ENCODE measurements at regions not wholly inside any gene's neighbourhood (a gene's known extent, or its start where the extent isn't known, plus 50 kb on each side); places are given as distances from the start of the nearest gene placed in this dataset.

DNA sequence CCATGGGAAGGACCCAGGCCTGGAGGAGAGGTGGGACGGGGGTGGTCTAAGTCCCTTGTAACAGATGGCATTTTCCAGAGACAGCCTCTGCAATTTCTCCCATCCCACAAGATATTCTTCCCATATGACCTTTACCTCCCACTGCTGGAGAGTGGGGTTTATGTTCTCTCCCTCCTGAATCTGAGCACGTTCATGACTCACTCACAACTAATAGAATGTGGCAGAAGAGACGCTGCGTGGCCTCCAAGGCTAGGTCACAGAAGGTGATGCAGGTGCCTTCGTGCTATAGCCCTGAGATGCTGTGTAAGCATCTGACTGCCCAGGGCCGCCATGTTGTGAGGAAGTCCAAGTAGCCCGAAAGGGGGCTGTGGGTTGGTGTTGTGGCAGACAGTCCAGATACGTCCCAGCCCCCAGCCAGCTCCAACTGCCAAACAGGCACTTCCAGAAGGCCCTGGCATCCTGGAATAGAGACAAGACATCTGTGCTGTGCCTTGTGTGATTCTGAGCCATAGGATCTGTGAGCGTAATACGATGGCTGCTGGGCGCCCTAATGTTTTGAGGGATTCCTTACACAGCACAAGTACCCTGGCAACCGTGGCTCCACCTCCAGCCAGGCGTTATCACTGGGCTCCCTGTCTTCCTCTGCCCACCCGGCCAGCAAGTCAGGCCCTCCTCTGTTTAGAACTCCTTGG is 56.1 kb upstream of the NCOR2 start:
- H2BK20ac ChIP-seq (ENCODE audit: low read depth, low read length, poor library complexity, severe bottlenecking): no peak overlapping the region
- no peak overlapping the region for H2BK120ac ChIP-seq (ENCODE audit: low read depth, low read length, poor library complexity, severe bottlenecking)
- H2AFZ ChIP-seq (ENCODE audit: low read length): no peak overlapping the region
- peaks cover 0 to 9% of the 10 kb centered on the region in 2 experiments; a peak in 2 of 5 replicates for H3K9me3 Mint-ChIP-seq
- H3K4me1 ChIP-seq (ENCODE audit: insufficient read depth, low read length): no peaks in the 10 kb centered on the region
- H3K9ac ChIP-seq (ENCODE audit: extremely low read depth, insufficient read length, low read length): no peak overlapping the region
- no peaks in the 10 kb centered on the region for H3K9me3 ChIP-seq (ENCODE audit: control insufficient read depth, low read depth, low read length)
- H3K23me2 ChIP-seq (ENCODE audit: insufficient read length, low read depth, low read length, poor library complexity, severe bottlenecking): no peaks in the 10 kb centered on the region
- H3K4me1 Mint-ChIP-seq: peaks cover 14 to 19% of the 10 kb centered on the region in 2 experiments
- H2BK15ac ChIP-seq (ENCODE audit: low read depth, low read length): no peak overlapping the region
- H4K8ac ChIP-seq (replicated peaks; ENCODE audit: insufficient read length, low read depth, low read length): no peak overlapping the region
- no peak for DNase-seq
- no peak overlapping the region for H3K4me3 Mint-ChIP-seq
- no peak overlapping the region for H3K27ac ChIP-seq (ENCODE audit: insufficient read length, low read depth, low read length)
- H3K79me2 ChIP-seq (ENCODE audit: insufficient read depth, low read length): no peaks in the 10 kb centered on the region
- H2BK12ac ChIP-seq (ENCODE audit: insufficient read length, low read depth, low read length): no peak overlapping the region
- no peak overlapping the region for H2BK5ac ChIP-seq (ENCODE audit: insufficient read length, low read length)
- no peak overlapping the region for H3K4me2 ChIP-seq (ENCODE audit: insufficient read depth, insufficient read length, low read length)
- no peak overlapping the region for H2AK5ac ChIP-seq (ENCODE audit: insufficient read length, low read length)
- WGBS (ENCODE audit: extremely low coverage, insufficient read length, low lambda C conversion rate): no CpG with 5 or more reads among the region's 14 CpGs
- no peak overlapping the region for H3K4ac ChIP-seq (ENCODE audit: low read depth, low read length)
- no peak overlapping the region for H3K56ac ChIP-seq (ENCODE audit: insufficient read length, low read depth, low read length)
- no peak overlapping the region for H4K5ac ChIP-seq (ENCODE audit: insufficient read length, low read depth, low read length)
- no peaks in the 10 kb centered on the region for H4K20me1 ChIP-seq (ENCODE audit: control insufficient read depth, insufficient read depth, insufficient read length)
- no peaks in the 10 kb centered on the region for H3K79me1 ChIP-seq (ENCODE audit: insufficient read depth, low read depth, low read length, poor library complexity, severe bottlenecking)
- H3K27ac Mint-ChIP-seq: no peak overlapping the region
- TF ChIP-seq CTCF (conservative IDR thresholded peaks at IDR 0.05): no peak
- no peak overlapping the region for H3K14ac ChIP-seq (ENCODE audit: insufficient read depth, low read length)
- H4K91ac ChIP-seq (ENCODE audit: insufficient read length, low read depth, low read length): no peak overlapping the region
- no peak overlapping the region for H3K23ac ChIP-seq (ENCODE audit: insufficient read length, low read depth, low read length)
- no peak overlapping the region for H3T11ph ChIP-seq (ENCODE audit: low read length)
- no peaks in the 10 kb centered on the region for H3K36me3 Mint-ChIP-seq (ENCODE audit: insufficient read depth in 1 of 3, low read depth in 3 of 3)
- peaks cover 5% of the 10 kb centered on the region; the same call in 1 of the 2 replicates for H3K27me3 Mint-ChIP-seq (ENCODE audit: low read depth)
- no peak overlapping the region for H3K18ac ChIP-seq (ENCODE audit: insufficient read length, low read depth, low read length)
- no peaks in the 10 kb centered on the region for H3K27me3 ChIP-seq (ENCODE audit: insufficient read depth, low read length)

Measured in H9 (cell line).